HG03469 (cell line): ENCODE measurements at regions not wholly inside any gene's neighbourhood (a gene's known extent, or its start where the extent isn't known, plus 50 kb on each side); places are given as distances from the start of the nearest gene placed in this dataset.
A peak's percentile ranks its signal among the peaks of the same experiment; 100 is the strongest.
"Not testable (repeated sequence)": the region's sequence is repeated elsewhere in the genome, so short reads cannot be mapped to it uniquely, and the experiment has no call there.

Experiments used
- ATAC-seq: cut with Tn5 transposase; IDR thresholded peaks from one replicate; pipeline ENCODE4 v1.9.1; 2021; ENCODE audit warnings: mild to moderate bottlenecking, moderate library complexity, moderate number of reproducible peaks; ENCODE audit not compliant: unreplicated experiment

DNA sequence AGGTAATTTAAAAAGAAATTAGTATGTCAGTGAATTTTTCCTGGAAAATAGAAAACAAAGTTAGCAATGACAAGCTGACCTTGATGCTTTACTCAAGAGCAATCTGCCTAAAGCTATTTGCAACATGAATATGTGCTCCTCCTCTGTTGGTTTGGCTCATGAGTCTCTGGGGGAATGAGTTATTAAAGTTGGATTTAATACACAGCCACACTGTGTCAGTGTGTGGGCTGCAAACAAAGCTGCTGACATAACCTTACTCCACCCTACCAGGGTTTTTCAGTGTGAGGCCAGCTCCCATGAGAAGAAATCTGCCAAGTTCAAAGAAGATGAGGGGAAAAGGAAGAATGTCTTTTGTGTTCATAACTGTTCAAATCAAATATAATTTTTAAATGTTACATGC is 280.5 kb downstream of the TLL1 start:
- ATAC-seq: no peak

DNA sequence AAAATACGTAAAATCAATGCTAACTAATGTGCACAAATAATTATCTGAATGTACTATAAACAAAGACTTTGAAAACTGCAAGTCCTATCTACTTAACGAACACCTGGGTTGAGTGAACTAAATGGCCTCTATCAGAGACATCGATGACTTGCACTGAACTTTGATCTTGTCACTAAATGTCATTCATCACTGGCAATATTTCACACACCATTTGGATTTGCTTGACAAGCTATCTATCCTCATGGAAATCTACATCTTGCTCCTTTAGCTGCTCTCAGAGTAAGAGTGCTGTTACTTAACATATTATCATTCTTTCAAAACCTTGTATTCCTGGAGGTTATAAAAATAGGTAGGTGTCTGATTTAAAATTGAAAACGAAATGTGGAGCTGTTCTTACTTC is 289.3 kb downstream of the TLL1 start:
- no peak for ATAC-seq

- peak; percentile 99 for ATAC-seq
Measured at GRCh38 chr4:166165829-166166420, 292.9 kb downstream of the TLL1 start.

DNA sequence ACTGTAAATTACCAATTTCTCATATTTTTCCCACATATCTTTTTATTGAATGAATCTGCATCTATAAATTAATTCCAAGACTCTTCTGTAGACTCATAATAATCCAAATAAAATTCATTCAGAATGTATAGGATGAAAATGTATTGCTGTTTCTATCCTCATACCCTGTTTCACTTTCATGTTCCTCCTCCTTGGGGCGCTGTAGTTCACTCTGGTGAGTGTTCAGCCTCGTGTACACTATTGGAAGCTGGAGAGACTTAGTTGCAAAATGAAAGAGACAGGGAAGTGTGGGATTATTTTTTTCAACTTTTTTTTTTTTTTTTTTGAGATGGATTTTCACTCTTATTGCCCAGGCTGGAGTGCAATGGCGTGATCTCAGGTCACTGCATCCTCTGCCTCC is 296.1 kb downstream of the TLL1 start:
- no peak for ATAC-seq

GRCh38 chr4:166172619-166173018 is 299.6 kb downstream of the TLL1 start:
- ATAC-seq: no peak

- ATAC-seq: no peak
Measured at GRCh38 chr4:166174717-166175490, 301.9 kb downstream of the TLL1 start.

DNA sequence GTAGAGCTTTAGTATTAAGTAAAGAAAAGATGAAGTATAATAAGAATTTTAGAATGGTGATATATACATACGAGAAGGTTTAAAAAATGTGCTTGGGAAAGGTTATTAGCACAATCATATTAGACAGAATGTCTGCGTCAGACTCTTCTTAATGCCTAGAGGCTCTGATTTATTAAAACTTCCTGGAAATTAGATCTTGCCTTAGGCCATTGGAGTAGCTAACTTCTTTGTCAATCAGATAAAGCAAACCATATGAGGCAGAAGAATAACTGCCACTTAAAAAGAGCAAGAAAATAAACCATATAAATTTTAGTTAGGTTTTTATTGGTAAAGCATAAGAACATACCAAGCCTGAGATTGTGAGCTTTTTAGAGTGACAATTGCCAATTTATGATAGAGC is 309.1 kb downstream of the TLL1 start:
- ATAC-seq: no peak

DNA sequence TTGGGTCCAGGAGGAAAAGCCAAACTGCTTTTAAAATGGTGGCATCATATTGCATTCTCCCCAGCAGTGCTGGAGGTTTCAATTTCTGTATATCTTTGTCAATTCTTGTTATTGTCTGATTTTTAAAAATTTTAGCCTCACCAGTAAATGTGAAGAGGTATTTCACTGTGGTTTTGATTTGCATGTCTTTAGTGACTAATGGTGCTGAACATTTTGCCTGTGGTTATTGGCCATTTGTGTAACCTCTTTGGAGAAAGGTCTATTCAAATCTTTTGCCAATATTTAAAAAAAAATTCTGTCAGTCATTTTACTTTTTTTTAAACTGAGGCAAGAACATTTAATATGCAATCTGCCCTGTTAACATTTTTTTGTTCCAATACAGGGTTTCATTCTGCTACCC is 322.1 kb downstream of the TLL1 start:
- no peak for ATAC-seq

- no peak for ATAC-seq
Measured at GRCh38 chr4:166197166-166197565, 324.1 kb downstream of the TLL1 start.

GRCh38 chr4:166198041-166198440 is 325.0 kb downstream of the TLL1 start:
- ATAC-seq: no peak

DNA sequence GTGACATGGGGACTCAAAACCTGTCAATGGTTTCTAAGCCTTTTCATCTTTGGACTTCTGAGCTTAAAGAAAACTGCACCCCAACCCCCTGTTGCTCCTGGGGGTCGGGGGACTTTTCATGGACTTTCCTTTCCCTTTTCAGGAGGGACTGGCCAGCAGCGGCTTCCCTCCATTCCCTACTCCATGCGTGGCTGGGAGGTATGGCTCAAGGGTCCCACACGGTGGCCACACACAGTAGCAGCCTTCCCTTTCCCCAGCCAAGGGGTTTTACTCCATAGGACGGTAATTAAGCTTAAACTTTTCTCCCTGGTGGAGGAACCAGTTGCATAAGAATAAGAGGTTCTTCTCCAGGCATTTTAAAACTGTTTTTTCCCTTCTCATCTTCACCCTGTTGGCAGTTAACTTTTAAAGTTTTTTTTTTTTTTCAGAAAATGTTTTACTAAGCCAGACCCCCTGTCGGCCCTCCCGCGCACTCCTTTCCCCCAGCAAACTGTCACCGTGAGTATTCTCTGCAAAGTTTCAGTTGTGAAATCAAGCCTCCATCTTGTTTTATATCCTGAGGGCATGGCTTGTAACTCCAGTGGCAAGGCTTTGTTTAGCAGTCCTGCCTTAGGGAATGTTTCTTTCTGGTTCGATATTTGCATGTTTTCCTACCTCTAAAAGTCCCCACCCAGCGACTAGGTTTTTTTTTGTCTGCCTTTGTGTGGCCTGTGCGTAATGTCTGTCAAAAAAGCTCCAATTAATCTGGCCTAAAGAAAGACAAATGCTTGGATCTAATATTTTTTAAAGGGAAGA is 325.7 kb downstream of the TLL1 start:
- ATAC-seq: no peak

- ATAC-seq: no peak
Measured at GRCh38 chr4:166202991-166203390, 330.0 kb downstream of the TLL1 start.

DNA sequence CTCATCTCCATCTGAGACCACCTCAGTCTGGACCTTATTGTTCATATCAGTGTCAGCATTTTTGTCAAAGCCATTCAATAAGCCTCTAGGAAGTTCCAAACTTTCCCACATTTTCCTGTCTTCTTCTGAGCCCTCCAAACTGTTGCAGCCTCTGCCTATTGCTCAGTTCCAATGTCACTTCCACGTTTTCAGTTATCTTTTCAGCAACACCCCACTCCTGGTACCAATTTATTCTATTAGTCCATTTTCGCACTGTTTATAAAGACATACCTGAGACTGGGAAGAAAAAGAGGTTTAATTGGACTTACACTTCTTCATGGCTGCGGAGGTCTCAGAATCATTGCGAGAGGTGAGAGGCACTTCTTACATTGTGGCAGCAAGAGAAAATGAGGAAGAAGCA is 339.3 kb downstream of the TLL1 start:
- not testable (repeated sequence) for ATAC-seq

DNA sequence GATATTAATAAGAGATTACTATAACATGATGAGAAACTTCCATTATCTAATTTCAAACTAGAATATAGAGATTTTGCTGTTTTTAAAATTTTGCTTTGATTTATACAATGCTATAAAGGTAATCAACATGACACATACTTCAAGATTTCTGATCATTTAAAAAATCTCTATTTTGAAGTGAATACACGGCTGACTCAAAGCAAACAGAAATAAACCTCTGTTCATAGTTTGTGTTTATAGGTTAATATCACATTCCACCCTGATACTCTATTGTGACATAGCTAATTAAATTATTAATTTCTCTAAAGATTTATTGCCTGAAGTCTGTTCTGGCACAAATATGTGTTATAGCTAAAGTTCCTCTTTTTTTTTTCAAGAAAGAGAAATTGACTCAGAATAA is 349.2 kb downstream of the TLL1 start:
- ATAC-seq: no peak

DNA sequence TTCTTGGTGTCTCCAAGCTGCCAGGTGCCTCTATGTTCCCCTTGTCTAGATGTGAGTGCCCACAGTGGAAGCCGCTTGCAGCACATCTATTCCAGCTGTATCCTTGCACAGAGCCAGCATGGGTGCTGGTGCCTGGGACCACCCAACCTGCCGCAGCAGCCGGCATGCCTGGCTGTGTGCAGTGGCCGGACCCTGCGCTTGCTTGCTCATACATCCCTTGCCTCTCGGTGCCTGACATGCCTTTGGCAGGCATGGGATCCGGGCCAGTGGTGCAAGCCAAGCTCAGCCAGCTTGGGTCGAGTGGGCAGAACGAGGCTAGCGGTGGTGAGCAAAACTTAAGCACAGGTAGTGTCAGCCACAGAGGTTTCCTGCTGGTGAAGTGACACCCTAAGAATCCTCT is 355.1 kb downstream of the TLL1 start:
- no peak for ATAC-seq

DNA sequence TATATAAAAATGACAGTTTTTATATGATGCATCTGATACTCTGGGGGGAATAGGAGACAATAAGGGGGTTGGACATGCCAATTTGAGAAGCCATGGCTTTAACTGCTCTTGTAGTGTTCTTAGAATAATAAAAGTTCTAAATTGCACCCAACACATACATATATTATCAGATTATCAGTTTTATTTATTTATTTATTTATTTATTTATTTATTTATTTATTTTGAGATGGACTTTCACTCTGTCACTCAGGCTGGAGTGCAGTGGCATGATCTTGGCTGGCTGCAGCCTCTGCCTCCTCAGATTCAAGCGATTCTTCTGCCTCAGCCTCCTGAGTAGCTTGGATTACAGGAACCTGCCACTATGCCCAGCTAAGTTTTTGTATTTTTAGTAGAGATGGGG is 356.8 kb downstream of the TLL1 start:
- ATAC-seq: no peak

GRCh38 chr4:166230841-166231240 is 357.8 kb downstream of the TLL1 start:
- ATAC-seq: no peak

DNA sequence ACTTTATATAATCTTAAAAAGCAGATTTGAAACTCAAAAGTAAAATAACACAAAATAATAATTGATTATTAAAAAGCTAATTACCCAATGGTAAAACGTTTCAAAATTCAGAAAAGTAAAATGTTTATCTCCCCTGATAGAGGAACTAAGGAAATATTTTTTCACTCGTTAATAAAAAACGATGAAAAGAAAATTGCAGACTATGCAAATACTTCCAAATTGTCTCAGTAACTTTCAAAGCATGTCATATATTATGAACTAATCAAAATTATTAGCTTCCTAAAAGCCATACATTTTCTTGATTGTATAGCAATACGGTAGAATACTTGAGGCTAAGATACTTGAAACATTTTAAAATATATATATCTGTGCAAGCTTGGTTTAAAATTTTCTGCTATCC is 366.3 kb downstream of the TLL1 start:
- no peak for ATAC-seq

GRCh38 chr4:166252487-166253402 is 379.7 kb downstream of the TLL1 start:
- ATAC-seq: no peak

DNA sequence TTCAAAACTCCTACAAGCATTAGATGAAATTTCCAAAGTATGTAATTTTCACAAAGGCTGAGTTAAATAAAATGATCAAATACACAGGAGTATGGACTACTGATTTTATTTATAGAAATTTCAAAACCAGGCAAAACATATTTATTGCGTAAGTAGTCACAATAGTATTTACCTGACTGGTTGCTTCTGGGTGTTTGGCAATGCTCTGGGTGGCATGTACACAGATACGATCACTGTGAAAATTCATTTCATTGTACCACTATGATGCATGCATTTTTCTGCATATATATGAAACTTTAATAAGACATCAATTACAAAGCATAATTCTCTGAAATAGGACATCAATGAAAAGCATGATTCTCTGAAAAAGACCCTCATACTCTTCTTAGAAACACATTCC is 384.2 kb downstream of the TLL1 start:
- no peak for ATAC-seq

- ATAC-seq: no peak
Measured at GRCh38 chr4:166257891-166258290, 384.9 kb downstream of the TLL1 start.
